NCI-H524 treated with DMSO at 0.1 percent for 48 hours (cell line): ENCODE measurements at regions not wholly inside any gene's neighbourhood (a gene's known extent, or its start where the extent isn't known, plus 50 kb on each side); places are given as distances from the start of the nearest gene placed in this dataset.

Experiments used
- DNase-seq: peaks from one replicate; lab custom pipeline; 2025; lab: John Stamatoyannopoulos, UW

GRCh38 chr11:15906481-15907035 lies 449.8 kb downstream of the SOX6 start:
- no peak for DNase-seq

- no peak for DNase-seq
Measured at GRCh38 chr11:15907806-15908205, 448.5 kb downstream of the SOX6 start.

GRCh38 chr11:15909937-15910598 lies 446.3 kb downstream of the SOX6 start:
- no peak for DNase-seq

- no peak for DNase-seq
Measured at GRCh38 chr11:15910761-15911160, 445.6 kb downstream of the SOX6 start.

- DNase-seq, result peak; percentile 7
Measured at GRCh38 chr11:15911377-15912044, 444.8 kb downstream of the SOX6 start.

- no peak for DNase-seq
Measured at GRCh38 chr11:15912291-15912690, 444.1 kb downstream of the SOX6 start.

GRCh38 chr11:15912825-15913224 lies 443.5 kb downstream of the SOX6 start:
- no peak for DNase-seq

- DNase-seq, result no peak
Measured at GRCh38 chr11:15913261-15913660, 443.1 kb downstream of the SOX6 start.
